ENCODE measurements at regions not wholly inside any gene's neighbourhood (a gene's known extent, or its start where the extent isn't known, plus 50 kb on each side); places are given as distances from the start of the nearest gene placed in this dataset.
"Not testable (repeated sequence)": the region's sequence is repeated elsewhere in the genome, so short reads cannot be mapped to it uniquely, and the experiment has no call there.

DNA sequence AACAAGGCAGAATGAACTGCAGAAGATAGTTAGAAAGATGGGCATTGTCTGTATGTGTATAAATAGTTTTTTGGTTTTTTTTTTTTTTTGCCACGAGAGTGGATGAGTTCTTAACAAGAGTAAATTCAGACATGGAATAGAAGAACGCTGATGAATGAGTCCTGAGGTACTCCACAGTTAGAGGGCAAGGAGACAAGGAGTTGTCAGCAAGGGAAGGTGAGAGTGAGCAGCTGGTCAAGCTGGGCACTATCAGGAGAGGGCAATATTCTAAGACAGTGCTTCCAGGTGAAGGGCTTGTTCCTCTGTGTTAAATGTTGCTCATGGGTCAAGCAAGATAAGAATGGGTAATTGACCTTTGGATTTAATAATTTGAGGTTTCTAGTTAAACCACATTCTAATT lies 138.6 kb upstream of the FAM78B start:
- DNase-seq (ENCODE audit: low read depth): no peak

DNA sequence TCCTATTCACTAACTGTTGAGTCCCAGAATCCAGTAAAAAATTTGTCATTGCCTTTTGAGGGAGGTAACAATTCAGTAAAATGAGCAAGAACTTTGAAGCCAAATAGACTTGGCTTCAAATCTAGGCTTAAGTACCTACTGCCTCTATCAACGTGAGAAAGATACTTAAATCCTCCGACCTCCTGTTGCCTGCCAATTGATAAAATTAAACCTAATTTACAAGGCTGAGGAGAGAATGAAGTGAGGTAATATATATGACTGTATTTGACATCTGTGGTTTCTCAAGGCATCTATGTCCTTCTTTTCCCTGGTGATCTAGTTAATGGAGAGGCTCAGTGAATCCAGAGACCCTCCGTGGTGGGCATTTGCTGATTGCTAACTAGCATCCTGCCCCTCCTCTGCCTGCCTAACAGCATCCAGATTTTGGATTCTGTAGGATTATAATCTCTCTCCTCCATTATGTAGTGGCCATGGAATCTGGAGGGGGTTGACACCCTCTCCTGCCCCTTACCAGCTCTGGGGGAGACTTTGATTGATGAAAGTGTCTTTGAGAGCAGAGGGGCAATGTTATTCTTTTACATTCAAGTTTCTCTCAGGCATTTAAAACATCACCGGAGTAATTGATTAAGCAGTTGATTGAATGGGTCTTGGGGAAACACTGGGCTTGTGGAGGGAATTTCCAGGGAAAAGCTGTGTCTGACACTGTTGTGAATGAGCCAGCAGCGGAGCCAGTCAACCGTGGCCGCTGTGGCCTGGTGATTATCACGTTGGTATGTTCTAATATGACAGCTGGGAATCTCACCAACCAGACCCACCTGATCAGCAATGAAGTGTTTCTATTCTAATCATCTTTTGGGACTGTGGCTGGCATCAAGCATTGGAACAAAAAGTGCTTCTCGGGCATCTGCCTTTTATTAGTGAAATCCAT lies 140.7 kb upstream of the FAM78B start:
- DNase-seq (ENCODE audit: low read depth): no peak

DNA sequence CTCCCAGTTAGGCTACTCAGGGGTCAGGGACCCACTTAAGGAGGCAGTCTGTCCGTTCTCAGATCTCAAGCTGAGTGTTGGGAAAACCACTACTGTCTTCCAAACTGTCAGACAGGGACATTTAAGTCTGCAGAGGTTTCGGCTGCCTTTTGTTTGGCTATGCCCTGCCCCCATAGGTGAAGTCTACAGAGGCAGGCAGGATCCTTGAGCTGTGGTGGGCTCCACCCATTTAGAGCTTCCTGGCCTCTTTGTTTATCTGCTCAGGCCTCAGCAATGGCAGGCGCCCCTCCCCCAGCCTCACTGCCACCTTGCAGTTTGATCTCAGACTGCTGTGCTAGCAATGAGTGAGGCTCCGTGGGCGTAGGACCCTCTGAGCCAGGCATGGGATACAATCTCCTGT lies 149.5 kb upstream of the FAM78B start:
- not testable (repeated sequence) for DNase-seq (ENCODE audit: low read depth)

DNA sequence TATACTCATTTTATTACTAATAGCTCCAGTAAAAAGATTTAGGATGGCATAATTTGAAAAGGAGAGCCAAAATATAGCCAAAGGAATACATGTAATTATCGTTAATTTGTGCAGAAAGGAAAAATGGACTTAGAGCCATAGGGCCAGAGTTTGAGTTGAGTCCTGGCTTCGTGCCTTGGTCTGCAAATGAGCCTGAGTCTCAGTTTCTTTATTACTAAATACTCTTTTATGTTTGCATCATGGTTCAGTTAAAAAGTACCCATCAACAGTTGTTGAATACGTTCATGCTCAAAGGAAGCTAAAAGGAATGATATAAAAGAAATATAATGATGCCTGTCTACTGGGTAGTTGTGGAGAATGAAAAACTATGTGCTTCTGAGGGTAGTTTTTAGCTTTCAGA lies 155.7 kb upstream of the FAM78B start:
- no peak for DNase-seq (ENCODE audit: low read depth)

DNA sequence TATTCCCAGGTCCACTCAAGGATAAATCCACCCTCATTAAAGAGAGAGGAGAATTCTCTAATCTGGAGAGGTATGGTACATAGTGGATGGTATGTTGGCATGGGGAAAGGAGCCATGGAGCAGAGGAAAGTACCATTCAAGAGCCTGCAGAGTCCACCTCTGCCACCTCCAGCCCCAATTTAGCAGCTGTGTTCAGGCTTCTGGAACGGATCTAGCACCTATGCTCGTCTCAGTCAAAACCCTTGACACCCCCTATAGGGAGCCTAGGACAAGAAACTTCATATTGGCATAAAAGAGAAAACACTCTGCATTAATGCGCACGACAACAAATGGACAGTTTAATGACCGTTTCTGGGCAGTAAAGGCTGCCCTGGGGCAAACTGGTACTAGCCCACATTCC lies 161.1 kb upstream of the FAM78B start:
- no peak for DNase-seq (ENCODE audit: low read depth)

DNA sequence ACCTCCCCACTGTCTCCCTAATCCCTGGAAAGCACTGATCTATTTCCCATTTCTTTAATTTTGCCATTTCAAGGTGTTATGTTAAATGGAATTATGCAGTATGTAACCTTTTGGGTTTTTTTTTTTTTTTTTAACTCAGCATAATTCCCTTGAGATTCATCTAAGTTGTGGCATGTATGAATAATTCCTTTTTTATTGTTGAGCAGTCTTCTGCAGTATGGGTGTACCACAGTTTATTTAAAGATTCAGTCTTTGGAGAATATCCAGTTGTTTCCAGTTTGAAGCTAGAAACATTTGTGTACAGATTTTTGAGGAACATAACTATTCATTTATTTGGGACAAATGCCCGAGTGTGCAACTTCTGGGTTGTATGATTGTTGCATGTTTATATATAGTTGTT lies 162.2 kb upstream of the FAM78B start:
- DNase-seq (ENCODE audit: low read depth): no peak

DNA sequence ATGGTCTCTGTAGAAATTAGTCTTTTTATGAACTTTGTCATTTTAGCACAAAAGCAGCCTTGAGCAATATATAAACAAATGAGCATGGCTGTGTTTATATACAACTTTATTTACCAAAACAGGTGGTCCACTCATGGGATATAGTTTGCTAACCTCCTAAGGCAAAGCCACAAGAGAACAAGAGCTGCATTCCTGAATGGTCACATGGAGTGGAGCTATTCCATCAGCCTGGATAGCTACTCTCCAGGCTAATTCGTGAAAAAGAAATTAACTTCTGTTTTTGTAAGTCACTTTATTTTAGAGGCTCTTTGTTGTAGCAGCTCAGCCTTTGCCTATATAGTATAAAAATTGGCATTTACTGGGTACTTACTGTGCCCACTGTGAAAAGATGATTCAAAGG lies 163.3 kb upstream of the FAM78B start:
- no peak for DNase-seq (ENCODE audit: low read depth)

DNA sequence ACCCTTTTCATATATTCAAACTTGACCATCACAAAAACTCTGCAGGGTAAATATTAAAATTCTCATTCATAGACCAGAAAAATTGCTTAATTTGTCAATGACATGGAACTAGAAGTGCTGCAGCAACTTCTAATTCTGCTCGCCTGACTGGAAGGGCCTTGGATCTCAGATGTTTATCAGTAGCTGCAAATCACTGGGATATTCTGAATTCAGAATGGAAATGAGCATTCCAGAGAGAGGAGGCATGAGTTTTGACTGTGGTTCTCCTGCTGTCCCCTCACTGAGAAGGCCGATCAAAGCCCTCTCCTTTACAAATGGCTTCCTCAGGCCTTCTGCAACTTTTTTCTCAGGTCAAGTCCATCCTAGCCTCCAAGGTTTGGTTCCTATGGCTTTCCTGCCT lies 171.3 kb upstream of the FAM78B start:
- DNase-seq (ENCODE audit: low read depth): no peak

DNA sequence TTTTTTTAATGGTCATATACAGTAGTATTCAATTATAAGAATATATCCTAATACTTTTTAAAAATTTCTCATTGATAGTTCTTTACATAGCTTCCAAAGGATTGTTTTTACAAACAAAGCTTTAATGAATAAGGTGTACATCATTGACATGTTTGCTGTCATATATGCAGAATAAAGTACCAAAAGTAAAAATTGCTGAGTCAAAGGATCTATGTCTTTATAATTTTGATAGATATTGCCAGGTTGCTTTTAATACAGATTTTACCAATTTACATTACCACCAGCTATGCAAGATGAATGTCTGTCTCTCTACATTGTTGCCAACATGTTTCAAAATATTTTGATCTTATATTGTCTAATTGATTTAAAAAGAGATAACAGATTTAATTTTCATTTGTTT lies 173.9 kb upstream of the FAM78B start:
- no peak for DNase-seq (ENCODE audit: low read depth)

DNA sequence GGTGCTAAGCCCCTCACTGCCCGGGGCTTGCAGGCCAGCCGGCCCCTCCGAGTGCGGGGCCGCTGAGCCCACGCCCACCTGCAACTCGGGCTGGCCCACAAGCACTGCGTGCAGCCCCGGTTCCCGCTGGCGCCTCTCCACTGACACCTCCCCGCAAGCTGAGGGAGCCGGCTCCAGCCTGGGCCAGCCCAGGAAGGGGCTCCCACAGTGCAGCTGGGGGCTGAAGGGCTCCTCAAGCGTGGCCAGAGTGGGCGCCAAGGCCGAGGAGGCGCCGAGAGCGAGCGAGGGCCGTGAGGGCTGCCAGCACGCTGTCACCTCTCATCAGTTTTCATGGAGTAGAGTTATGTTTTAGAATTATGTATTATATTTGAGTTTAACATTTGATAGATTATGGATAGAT lies 176.5 kb upstream of the FAM78B start:
- DNase-seq (ENCODE audit: low read depth): no peak

DNA sequence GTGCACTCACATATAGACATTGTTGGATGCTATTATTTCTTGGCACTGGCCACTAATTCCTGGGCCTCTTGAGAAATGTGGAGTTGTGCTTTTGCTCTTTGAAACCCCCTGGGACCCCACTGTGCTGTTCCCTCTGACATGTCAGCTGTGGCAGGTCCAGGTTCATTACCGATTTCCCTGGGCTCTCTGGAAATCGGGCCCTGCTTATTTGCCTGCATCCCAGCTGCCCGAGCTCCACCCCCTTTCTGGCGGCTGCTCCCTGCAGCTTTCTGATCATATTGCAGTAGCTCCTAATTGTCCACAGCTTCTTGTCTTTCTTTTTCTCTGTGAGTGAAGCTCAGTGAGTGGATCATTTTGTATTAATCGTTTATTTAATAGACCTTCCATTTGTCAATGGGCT lies 183.7 kb upstream of the FAM78B start:
- no peak for DNase-seq (ENCODE audit: low read depth)

DNA sequence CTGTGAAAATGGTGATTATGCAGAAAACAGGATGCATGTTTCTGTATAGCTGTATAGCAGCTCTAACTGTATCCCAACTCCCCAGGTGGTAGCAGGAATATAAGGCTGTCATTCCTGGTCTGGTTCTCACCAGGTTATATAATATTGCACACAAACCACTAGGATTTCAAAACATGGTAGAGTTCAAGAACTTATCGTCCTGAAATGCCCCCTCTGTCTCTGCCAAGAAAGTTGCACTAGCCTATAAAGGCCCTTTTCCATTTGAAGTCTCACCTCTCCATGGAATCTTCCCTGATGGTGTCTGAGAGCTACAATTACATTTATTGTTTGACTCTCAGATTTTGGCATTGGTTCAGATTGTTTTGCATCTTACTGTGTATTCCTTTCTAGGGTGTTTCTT lies 184.9 kb upstream of the FAM78B start:
- no peak for DNase-seq (ENCODE audit: low read depth)

DNA sequence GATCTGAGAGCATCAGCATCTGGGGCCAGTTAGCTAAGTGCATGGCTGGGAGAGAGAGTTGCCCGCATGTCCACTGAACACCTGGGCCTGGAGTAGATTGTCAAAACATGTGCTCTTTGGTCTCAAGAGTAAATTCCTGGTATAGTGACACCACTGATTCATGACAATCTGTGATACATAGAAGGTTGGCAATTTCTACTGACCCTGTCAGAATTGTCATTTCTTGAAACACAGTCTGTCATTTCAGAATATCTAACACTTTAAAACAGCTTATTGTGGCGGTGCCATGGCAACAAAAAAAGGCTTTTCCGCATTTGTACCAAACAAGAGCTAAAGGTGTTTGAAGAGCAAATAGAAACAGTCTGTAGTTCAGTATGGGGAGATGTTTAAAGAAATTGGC lies 186.4 kb upstream of the FAM78B start:
- no peak for DNase-seq (ENCODE audit: low read depth)

DNA sequence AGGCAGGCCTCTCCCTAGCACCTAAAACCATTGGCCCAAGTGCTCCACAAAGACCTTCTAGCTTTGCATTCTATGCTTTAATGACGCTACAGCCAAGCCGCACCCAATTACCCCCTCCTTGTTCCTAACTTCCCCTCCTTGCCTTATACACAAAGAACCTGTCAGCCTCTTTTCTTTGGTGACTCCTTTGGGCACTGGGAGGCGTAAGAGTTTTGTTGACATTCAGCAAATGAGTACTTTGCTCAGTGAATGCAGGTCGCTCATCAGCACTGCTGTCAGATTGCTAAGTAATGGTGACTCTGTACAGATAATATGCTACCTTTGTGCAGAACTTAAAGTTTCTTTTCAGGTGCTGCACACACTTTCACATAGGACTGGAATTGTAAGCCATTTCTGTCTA lies 187.6 kb upstream of the FAM78B start:
- no peak for DNase-seq (ENCODE audit: low read depth)

DNA sequence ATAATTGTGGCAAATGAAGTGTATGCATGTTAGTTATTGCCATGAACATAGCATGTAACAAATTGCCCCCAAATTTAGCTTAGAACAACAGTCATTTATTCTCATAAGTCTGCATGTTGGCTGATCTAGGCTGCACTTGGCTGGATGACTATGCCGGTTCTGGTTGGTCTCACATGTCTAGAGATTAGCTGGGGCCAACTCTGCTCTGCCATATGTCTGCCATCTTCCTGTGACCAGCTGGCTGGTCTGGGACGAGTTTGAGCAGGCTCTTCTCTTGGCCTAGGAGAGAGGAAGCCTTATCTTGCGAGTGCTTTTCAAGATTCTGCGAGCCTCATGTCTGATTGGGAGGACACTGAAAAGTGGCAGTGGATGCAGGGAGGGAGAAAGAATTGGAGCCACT lies 198.3 kb upstream of the FAM78B start:
- no peak for DNase-seq (ENCODE audit: low read depth)

DNA sequence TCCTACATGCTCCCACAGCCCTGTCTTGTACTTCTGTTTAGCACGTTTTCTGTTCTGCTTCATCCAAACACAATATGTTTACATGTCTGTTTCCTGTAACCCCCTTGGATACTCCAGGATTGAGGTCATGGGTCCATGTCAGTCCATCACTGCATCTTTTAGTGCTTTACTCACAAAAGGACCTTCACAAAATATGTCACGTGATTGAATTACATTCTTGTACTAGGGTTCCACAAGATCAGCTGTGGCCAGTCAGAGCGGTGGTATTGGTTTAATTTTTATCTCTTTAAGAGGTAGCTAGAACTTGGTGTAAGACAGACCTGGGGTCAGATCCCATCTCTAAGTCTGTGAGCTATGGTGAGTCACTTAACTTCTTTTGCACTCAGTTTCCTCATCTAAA lies 201.2 kb upstream of the FAM78B start:
- no peak for DNase-seq (ENCODE audit: low read depth)

DNA sequence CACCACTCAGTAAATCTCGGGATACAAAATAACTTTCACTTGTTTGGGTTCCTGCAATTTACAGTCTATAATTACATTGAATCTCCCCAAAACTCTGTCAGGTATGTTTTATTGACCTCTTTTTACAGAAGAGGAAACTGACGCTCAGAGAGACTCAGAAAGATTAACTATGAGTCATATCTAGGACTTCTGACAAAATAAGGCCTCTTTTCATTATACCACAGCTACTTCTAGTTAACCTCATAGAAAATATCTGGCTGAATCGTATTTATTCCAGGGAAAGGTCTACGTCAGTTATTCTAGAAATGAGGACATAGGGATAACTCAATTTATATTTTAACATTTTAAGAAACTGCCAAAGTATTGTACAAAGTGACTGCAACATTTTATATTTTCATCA lies 211.1 kb upstream of the FAM78B start:
- DNase-seq (ENCODE audit: low read depth): no peak

DNA sequence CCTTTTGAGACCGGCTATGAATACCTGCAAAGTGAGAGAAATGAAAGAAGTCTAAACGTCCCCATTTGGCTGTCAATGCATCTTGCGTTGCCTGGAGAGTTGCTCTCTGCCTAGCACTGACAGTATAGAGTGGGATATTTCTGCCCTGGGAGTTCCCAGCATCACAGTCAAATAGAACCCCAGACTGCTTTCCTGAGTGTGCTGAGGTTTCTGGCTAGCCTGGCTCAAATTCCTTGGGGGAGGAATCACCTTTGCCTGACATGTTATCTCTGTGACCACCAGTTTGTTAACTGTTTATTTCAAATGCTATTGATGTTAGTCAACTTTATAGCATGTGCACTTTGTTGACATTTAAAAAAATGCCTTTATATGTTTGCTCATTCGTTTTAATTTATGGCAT lies 212.0 kb upstream of the FAM78B start:
- no peak for DNase-seq (ENCODE audit: low read depth)

DNA sequence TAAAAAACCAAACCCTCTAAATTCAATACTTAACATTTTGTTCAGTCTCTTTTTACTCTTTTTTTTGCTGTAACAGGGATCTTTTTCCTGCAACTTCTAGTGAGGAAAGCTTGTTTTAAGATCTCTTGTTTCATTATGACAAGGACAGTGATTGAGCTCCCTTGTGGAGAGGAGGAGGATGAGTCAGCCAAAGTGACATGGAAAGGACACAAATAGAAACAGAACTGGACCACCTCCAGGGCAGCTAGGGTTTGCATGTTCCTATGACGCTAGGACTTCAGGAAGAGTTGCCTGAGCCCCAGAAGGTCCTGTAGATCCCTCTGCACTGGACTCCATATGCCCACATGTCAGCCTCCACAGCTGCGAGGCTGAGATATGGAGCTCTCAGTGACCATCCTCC lies 212.6 kb upstream of the FAM78B start:
- DNase-seq (ENCODE audit: low read depth): no peak

DNA sequence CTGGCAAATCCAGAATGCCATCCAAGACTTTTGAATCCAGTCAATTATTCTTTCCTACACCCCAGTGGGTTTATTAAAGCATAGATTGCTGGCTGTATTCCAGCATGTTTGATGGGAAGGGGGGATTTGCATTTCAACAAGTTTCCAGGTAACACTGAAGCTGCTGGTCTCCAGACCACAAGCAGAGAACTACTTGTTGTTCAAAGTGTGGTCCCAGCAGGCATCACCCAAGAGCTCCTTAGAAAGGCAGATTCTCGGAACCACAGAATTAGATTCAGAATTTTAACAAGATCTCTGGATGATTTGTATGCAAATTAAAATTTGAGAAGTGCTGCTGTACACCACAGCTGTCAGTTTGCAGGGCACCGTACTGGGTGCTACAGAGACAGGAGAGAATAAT lies 216.3 kb upstream of the FAM78B start:
- DNase-seq (ENCODE audit: low read depth): no peak

DNA sequence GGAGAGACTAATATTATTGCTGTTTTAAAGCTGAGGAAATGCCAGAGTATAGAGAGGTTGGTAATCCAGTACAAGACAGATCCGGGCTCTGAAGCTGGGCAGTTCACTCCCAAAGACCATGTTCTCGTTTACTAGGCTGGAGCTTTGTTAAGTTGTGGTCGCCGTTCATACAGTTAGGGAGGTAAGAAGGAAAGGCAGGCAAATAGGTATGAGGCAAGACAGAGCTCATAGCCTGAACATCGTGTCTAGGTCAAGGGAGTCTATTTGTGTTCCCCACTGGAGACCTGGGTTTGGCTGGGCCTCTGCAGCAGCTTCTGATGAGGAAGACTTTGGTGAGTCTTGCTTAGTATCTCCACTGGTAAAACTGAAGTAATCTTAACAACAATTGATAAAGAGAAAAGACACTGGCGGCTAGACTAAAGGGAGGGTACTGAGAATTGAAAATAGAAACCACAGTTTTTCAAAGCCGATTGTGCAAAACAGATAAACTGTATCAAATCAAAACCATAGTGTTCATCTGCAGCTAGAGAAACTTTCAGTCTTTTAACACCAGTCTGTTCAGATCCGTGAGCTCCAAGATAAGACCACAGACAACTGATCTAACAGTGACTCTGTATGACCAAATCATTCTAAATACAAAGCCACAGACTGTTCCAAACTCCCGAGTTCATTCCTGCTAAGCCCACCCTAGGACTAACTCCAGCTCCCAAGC lies 217.0 kb upstream of the FAM78B start:
- no peak for DNase-seq (ENCODE audit: low read depth)

DNA sequence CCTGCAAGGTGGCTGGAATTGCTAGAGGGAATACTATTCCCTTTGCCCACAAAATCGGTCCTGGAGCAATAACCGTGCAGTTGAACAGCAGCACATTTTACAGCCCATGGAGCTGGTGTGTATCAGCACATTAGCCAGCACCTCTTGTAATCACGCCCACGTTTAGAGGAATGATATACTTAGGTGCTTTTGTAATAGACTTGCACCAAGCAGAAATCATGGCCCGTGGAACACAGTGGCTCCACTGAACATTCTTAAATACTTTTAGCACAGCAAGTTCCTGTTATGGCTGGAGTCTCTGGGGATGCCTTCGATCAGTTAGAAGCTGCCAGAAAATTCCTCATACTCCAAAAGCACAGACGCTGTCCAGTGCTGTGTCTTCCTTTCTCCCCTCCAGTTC lies 218.1 kb upstream of the FAM78B start:
- no peak for DNase-seq (ENCODE audit: low read depth)

DNA sequence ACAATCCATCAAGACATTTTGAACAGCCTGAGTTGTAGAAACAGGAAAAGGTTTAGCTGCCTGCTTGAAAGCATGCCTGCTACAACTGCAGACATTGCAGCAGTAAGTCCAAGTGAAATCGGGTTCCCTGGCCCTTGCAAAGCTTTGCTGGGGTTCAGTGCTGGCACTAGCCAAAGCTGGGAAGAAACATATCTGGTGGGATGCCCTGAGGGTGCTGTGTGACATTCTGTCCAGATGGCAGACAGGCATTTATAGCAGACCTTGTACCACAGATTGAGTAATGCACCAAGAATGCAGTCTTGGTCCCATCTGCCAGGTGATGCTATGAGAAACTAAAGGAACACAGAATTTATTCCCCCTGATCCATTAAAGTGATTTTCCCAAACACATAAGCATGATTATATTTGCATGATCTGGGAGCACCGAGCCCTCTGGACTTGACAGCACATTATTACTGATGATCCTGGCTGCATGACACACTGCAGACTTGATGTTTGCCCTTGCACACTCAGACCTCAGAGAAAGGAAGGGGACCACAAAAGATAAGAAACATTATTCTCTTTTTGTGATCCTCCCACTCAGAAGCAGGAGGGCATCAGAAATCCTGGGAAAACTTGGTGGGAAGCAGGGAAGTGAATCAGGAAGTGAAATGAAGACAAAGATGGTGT lies 223.7 kb upstream of the FAM78B start:
- no peak for DNase-seq (ENCODE audit: low read depth)
